Keratinocyte (primary cell): ENCODE measurements at regions not wholly inside any gene's neighbourhood (a gene's known extent, or its start where the extent isn't known, plus 50 kb on each side); places are given as distances from the start of the nearest gene placed in this dataset.
"Not testable (repeated sequence)": the region's sequence is repeated elsewhere in the genome, so short reads cannot be mapped to it uniquely, and the experiment has no call there.

Source experiments
- DNase-seq: peaks from one replicate; pipeline ENCODE4 v3.0.0-alpha.2; 2011; ENCODE audit warnings: low read depth, missing footprints, low spot score
- FAIRE-seq: peaks from 2 replicates; lab custom pipeline; 2011; peaks lifted over from hg19 to GRCh38; lab: Jason Lieb, UNC
- H2AFZ ChIP-seq: 2 replicates; pipeline ENCODE4 v1.6.0; 2012; ENCODE audit warnings: low read length, control low read depth, inconsistent platforms; ENCODE audit not compliant: control insufficient read depth
- H3K27ac ChIP-seq: 2 replicates; pipeline ENCODE4 v1.5.1; 2011; ENCODE audit warnings: low read length; ENCODE audit not compliant: control insufficient read depth, insufficient read depth
- H3K27me3 ChIP-seq: 3 replicates; pipeline ENCODE4 v1.6.0; 2011; ENCODE audit warnings: low read length; ENCODE audit not compliant: control insufficient read depth, insufficient read depth; ENCODE audit errors: extremely low read depth
- H3K36me3 ChIP-seq, 2 experiments: 2 replicates in 1 of 2; 3 replicates in 1 of 2; pipeline ENCODE4 v1.5.1; 2011; ENCODE audit warnings: low read length in 2 of 2, mild to moderate bottlenecking in 1 of 2; ENCODE audit not compliant: control insufficient read depth in 2 of 2, insufficient read depth in 2 of 2; ENCODE audit errors: extremely low read depth in 1 of 2
- H3K4me1 ChIP-seq: 3 replicates; pipeline ENCODE4 v1.5.1; 2011; ENCODE audit warnings: low read length; ENCODE audit not compliant: control insufficient read depth, insufficient read depth; ENCODE audit errors: extremely low read depth
- H3K4me2 ChIP-seq: 3 replicates; pipeline ENCODE4 v1.6.0; 2011; ENCODE audit warnings: low read depth, low read length; ENCODE audit not compliant: control insufficient read depth, insufficient read depth; ENCODE audit errors: extremely low read depth
- H3K4me3 ChIP-seq, 3 experiments: fragments of 200-600 bp in 1 of 3; sonication (generic) in 1 of 3; 2 replicates in 2 of 3; 3 replicates in 1 of 3; pipeline ENCODE4 v1.5.1; 2011 to 2016; ENCODE audit warnings: low read length in 3 of 3, mild to moderate bottlenecking in 3 of 3, control low read depth in 2 of 3, inconsistent platforms in 1 of 3, low read depth in 1 of 3, mixed read lengths in 1 of 3, mixed run types in 1 of 3, moderate library complexity in 1 of 3; ENCODE audit not compliant: control insufficient read depth in 2 of 3, insufficient read depth in 2 of 3; ENCODE audit errors: extremely low read depth in 1 of 3
- H3K79me2 ChIP-seq: 2 replicates; pipeline ENCODE4 v1.6.0; 2012; ENCODE audit warnings: low read length; ENCODE audit not compliant: control insufficient read depth, insufficient read depth
- H3K9ac ChIP-seq: 3 replicates; pipeline ENCODE4 v1.6.0; 2011; ENCODE audit warnings: low read length; ENCODE audit not compliant: control insufficient read depth, insufficient read depth; ENCODE audit errors: extremely low read depth
- H3K9me1 ChIP-seq: 3 replicates; pipeline ENCODE4 v1.6.0; 2011; ENCODE audit warnings: low read length; ENCODE audit not compliant: control insufficient read depth, insufficient read depth; ENCODE audit errors: extremely low read depth
- H3K9me3 ChIP-seq: 2 replicates; pipeline ENCODE4 v1.5.1; 2012; ENCODE audit warnings: low read depth, low read length; ENCODE audit not compliant: control insufficient read depth
- H4K20me1 ChIP-seq: 3 replicates; pipeline ENCODE4 v1.6.0; 2011; ENCODE audit warnings: low read length; ENCODE audit not compliant: control insufficient read depth, insufficient read depth; ENCODE audit errors: extremely low read depth
- dilution Hi-C: fragments of 300-500 bp; cut with MboI; formaldehyde crosslinking; loops from one replicate; pipeline ENCODE4 v1.7.0; 2020; ENCODE audit warnings: low sequenced_read_pairs; ENCODE audit not compliant: extremely low pct_ligation_motif_present

DNA sequence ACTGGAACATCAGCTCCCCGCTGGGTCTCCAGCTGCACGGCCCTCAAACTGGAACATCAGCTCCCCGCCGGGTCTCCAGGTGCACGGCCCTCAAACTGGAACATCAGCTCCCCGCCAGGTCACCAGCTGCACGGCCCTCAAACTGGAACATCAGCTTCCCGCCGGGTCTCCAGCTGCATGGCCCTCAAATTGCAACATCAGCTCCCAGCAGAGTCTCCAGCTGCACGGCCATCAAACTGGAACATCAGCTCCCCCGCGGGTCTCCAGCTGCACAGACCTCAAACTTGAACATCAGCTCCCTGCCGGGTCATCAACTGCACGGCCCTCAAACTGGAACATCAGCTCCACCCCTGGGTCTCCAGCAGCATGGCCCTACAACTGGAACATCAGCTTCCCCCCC, 95.8 kb upstream of the LPCAT1 start:
- H3K9me3 ChIP-seq, H3K9me1 ChIP-seq, FAIRE-seq, H3K27me3 ChIP-seq, DNase-seq, H4K20me1 ChIP-seq, dilution Hi-C loops, H3K4me3 ChIP-seq, H3K9ac ChIP-seq, H3K4me2 ChIP-seq, H3K36me3 ChIP-seq, H3K4me1 ChIP-seq, H3K27ac ChIP-seq, H2AFZ ChIP-seq, H3K79me2 ChIP-seq: not testable (repeated sequence)

DNA sequence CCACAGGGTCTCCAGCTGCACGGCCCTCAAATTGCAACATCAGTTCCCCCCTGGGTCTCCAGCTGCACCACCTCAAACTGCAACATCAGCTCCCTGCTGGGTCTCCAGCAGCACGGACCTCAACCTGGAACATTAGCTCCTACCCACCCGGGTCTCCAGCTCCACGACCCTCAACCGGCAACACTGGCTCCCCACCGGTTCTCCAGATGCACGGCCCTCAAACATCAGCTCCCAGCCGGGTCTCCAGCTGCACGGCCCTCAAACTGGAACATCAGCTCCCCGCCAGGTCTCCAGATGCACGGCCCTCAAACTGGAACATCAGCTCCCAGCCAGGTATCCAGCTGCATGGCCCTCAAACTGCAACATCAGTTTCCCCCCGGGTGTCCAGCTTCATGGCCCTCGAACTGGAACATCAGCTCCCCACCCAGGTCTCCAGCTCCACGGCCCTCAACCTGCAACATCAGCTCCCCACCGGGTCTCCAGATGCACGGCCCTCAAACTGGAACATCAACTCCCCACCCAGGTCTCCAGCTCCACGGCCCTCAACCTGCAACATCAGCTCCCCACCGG, 94.6 kb upstream of the LPCAT1 start:
- DNase-seq, H3K79me2 ChIP-seq, H3K4me2 ChIP-seq, FAIRE-seq, H3K36me3 ChIP-seq, H3K4me3 ChIP-seq, H3K27me3 ChIP-seq, H3K9me3 ChIP-seq, H3K9me1 ChIP-seq, dilution Hi-C loops, H2AFZ ChIP-seq, H3K27ac ChIP-seq, H4K20me1 ChIP-seq, H3K9ac ChIP-seq, H3K4me1 ChIP-seq: not testable (repeated sequence)

DNA sequence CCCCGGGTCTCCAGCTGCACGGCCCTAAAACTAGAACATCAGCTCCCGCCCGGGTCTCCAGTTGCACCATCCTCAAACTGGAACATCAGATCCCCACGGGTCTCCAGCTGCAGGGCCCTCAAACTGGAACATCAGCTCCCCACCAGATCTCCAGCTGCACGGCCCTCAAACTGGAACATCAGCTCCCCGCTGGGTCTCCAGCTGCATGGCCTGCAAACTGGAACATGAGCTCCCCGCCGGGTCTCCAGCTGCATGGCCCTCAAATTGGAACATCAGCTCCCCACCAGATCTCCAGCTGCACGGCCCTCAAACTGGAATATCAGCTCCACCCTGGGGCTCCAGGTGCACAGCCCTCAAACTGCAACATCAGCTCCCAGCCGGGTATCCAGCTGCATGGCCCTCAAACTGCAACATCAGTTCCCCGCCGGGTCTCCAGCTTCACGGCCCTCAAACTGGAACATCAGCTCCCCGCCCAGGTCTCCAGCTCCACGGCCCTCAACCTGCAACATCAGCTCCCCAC, 93.5 kb upstream of the LPCAT1 start:
- H4K20me1 ChIP-seq, result not testable (repeated sequence)

DNA sequence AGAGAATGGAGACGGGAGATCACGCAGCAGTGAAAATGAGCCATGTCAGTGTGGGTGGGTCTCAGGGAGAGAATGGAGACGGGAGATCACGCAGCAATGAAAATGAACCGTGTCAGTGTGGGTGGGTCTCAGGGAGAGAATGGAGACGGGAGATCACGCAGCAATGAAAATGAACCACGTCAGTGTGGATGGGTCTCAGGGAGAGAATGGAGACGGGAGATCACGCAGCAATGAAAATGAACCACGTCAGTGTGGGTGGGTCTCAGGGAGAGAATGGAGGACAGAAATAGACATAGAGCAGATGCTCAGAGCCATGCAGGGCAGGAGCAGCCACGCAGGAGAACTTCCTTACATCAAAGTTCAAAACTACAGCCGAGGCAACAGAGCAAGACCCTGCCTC, 89.8 kb upstream of the LPCAT1 start:
- H3K4me2 ChIP-seq, H3K9me3 ChIP-seq, DNase-seq, H3K79me2 ChIP-seq, dilution Hi-C loops, H3K4me1 ChIP-seq, H3K36me3 ChIP-seq, H3K27me3 ChIP-seq, H4K20me1 ChIP-seq, H3K9ac ChIP-seq, FAIRE-seq, H3K9me1 ChIP-seq, H2AFZ ChIP-seq, H3K4me3 ChIP-seq, H3K27ac ChIP-seq: not testable (repeated sequence)

More for the DNA sequence above, 93.5 kb upstream of the LPCAT1 start:
- DNase-seq, H3K36me3 ChIP-seq, H3K9me3 ChIP-seq, FAIRE-seq, H2AFZ ChIP-seq, H3K27me3 ChIP-seq, H3K9ac ChIP-seq, dilution Hi-C loops, H3K79me2 ChIP-seq, H3K27ac ChIP-seq, H3K4me3 ChIP-seq, H3K4me2 ChIP-seq, H3K4me1 ChIP-seq, H3K9me1 ChIP-seq: not testable (repeated sequence)

DNA sequence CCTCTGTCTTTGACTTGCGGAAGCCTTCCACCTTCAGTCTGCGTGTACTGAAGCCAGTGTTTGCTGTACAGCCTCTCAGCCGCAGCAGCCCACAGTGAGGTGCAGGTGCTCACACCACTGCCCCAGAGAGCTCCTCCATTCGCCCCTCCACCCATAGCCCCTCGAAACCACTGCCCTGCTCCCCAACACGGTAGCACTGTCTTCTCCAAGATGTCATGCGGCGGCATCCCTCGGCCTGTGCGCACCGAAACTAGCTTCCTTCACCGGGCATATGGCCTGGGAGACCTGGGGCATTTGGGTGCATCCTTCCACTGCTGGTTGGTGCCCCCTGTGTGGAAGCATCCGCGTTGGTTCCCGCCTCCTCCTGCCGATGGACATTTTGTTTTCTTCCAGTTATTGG, 86.8 kb upstream of the LPCAT1 start:
- H3K9me3 ChIP-seq, H3K27me3 ChIP-seq, H3K9ac ChIP-seq, H4K20me1 ChIP-seq, dilution Hi-C loops, H3K4me3 ChIP-seq, H2AFZ ChIP-seq, H3K27ac ChIP-seq, FAIRE-seq, H3K36me3 ChIP-seq, DNase-seq, H3K79me2 ChIP-seq, H3K4me2 ChIP-seq, H3K4me1 ChIP-seq, H3K9me1 ChIP-seq: not testable (repeated sequence)
